Progenitor cell of endocrine pancreas (in vitro differentiated cells): ENCODE measurements at regions not wholly inside any gene's neighbourhood (a gene's known extent, or its start where the extent isn't known, plus 50 kb on each side); places are given as distances from the start of the nearest gene placed in this dataset.

Experiments
- DNase-seq: peaks from one replicate; pipeline ENCODE4 v3.0.0; 2021; ENCODE audit warnings: low spot score; ENCODE audit not compliant: unreplicated experiment
- H3K27ac Mint-ChIP-seq: 2 replicates; pipeline ENCODE4 v1.8.0; 2021; ENCODE audit warnings: mild to moderate bottlenecking, moderate library complexity, mixed read lengths
- H3K27me3 Mint-ChIP-seq: 2 replicates; pipeline ENCODE4 v1.8.0; 2021; ENCODE audit warnings: mixed read lengths
- H3K36me3 Mint-ChIP-seq: 2 replicates; pipeline ENCODE4 v1.8.0; 2022; ENCODE audit warnings: mixed read lengths; ENCODE audit not compliant: insufficient read depth
- H3K4me1 Mint-ChIP-seq: 2 replicates; pipeline ENCODE4 v1.8.0; 2021; ENCODE audit warnings: low read depth, mixed read lengths
- H3K4me3 Mint-ChIP-seq: 2 replicates; pipeline ENCODE4 v1.8.0; 2021; ENCODE audit warnings: low read depth, mild to moderate bottlenecking, moderate library complexity, mixed read lengths
- H3K9me3 Mint-ChIP-seq: 2 replicates; pipeline ENCODE4 v1.8.0; 2021; ENCODE audit warnings: low read depth, mixed read lengths
- TF ChIP-seq, protein P1 (sequence below): fragments of 200-600 bp; sonication (generic); IDR thresholded peaks from one replicate; pipeline ENCODE4 v1.5.0; 2021; ENCODE audit warnings: antibody characterized with exemption, mild to moderate bottlenecking; ENCODE audit not compliant: unreplicated experiment

DNA sequence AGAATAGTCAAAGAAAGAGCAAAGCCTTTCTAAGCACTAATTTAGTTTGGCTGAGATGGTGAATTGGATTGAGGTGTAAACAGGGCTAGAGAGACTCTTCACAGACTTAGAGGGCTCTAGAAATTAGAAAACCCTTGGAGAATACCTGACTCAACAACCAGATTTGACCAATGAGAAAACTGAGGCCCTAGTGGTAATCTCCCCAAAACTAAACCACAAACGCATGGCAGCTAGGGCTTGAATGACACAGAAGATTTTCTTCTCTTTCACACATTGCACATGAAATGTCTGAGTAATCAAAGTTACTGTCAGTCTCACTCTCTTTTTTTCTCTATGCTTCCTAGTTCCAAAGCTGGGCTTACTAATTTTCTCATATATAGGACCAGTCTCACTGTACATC is 314.5 kb upstream of the KCNJ16 start:
- DNase-seq, result no peak
- H3K4me1 Mint-ChIP-seq, result peaks cover 13% of the 10 kb centered on the region
- H3K4me3 Mint-ChIP-seq, result no peak overlapping the region
- no peak overlapping the region for H3K27ac Mint-ChIP-seq
- H3K9me3 Mint-ChIP-seq, result peaks cover 3% of the 10 kb centered on the region
- TF ChIP-seq, protein P1, sequence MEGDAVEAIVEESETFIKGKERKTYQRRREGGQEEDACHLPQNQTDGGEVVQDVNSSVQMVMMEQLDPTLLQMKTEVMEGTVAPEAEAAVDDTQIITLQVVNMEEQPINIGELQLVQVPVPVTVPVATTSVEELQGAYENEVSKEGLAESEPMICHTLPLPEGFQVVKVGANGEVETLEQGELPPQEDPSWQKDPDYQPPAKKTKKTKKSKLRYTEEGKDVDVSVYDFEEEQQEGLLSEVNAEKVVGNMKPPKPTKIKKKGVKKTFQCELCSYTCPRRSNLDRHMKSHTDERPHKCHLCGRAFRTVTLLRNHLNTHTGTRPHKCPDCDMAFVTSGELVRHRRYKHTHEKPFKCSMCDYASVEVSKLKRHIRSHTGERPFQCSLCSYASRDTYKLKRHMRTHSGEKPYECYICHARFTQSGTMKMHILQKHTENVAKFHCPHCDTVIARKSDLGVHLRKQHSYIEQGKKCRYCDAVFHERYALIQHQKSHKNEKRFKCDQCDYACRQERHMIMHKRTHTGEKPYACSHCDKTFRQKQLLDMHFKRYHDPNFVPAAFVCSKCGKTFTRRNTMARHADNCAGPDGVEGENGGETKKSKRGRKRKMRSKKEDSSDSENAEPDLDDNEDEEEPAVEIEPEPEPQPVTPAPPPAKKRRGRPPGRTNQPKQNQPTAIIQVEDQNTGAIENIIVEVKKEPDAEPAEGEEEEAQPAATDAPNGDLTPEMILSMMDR, result no peak
- H3K27me3 Mint-ChIP-seq, result no peaks in the 10 kb centered on the region
- no peaks in the 10 kb centered on the region for H3K36me3 Mint-ChIP-seq

DNA sequence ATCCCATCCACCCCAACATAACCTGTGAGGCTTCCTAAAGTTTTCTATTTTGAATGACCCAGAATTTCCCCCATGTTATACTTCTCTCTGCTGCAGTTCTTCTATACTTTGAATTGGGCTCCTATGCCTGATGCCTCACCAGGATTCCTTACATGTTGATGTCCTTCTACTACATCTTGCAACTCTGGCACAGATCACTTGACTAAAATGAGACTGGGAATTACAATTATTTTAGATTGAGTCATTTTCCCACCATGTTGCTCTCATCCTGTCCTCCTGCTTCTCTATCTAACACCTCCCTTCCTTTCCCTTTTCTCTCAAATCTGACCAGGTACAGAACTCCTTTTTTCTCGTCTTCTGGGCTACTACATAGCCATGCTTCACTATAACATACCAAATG is 314.0 kb upstream of the KCNJ16 start:
- Mint-ChIP-seq H3K27ac (no peak overlapping the region), H3K27me3 (no peaks in the 10 kb centered on the region), H3K4me1 (peaks cover 13% of the 10 kb centered on the region), H3K4me3 (no peak overlapping the region), H3K36me3 (no peaks in the 10 kb centered on the region), H3K9me3 (peaks cover 3% of the 10 kb centered on the region)
- TF ChIP-seq, protein P1, result no peak
- DNase-seq, result no peak

DNA sequence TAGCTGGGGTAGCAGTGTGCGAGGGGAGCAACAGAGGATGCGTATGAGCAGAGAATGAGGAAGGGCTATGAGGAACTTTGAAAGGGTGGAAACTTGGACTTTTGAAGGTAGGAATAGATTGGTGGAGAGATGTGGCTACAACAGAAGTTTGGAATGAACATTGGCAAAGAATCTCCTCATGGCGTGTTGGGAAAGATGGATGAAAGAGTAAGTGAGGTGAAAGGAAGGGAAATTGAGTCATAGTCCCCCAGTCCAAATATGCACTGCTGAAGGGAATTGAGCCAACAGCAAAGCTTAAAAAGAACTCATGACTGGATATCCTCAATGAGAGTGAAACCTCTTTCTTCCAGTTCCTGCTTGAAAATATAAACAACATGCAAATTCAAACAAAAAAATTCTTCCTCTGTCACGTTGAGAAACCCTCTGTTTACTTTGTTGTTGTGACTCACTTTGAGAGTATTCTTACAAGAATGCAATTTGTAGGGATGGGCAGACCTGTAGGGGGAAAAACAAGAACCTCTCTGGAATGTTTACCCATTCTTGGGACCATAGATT is 313.2 kb upstream of the KCNJ16 start:
- TF ChIP-seq, protein P1, result no peak
- no peak overlapping the region for H3K27ac Mint-ChIP-seq
- peaks cover 3% of the 10 kb centered on the region for H3K9me3 Mint-ChIP-seq
- H3K36me3 Mint-ChIP-seq, result no peaks in the 10 kb centered on the region
- H3K27me3 Mint-ChIP-seq, result no peaks in the 10 kb centered on the region
- peaks cover 13% of the 10 kb centered on the region for H3K4me1 Mint-ChIP-seq
- no peak overlapping the region for H3K4me3 Mint-ChIP-seq
- DNase-seq, result no peak

DNA sequence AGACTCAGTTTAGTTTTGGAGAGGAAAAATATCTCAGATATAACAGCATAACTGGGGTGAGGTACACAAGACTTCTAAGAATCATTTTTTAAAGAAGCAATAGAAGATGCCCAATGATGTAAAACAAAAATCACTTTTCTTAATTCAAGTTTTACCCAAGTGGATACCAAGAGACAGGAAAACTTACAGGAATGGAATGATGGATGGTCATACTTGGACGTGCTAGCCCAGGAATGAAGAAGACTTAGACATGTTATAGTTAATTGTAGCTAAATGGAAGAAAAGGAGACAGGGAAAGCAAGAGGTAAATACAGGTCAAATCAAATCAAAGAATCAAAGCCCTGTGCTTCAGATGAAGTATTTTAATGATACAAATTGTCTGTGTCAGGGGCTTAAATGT is 312.7 kb upstream of the KCNJ16 start:
- Mint-ChIP-seq H3K4me1 (peaks cover 13% of the 10 kb centered on the region), H3K36me3 (no peaks in the 10 kb centered on the region), H3K27me3 (no peaks in the 10 kb centered on the region), H3K9me3 (peaks cover 3% of the 10 kb centered on the region), H3K4me3 (no peak overlapping the region), H3K27ac (no peak overlapping the region)
- DNase-seq, result no peak
- TF ChIP-seq, protein P1, result no peak

DNA sequence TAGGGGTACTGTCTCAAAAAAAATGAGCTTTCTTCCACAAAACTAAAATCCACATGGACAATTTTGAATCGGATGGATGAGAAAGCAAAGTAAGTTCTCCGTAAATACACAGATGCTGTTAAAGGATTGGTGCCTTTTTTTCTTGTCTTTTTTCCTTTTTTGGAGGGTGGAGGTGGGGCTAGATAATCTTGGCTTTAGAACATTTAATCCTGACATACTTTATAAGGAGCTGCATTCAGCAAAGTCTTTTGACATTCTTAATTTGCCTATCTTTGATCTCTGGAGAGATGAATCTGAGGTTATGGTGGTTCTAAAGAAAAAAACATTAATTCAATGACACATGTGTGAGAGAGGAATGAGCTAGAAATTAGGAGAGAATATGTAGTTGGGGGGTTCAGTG is 312.3 kb upstream of the KCNJ16 start:
- no peaks in the 10 kb centered on the region for H3K27me3 Mint-ChIP-seq
- H3K4me1 Mint-ChIP-seq, result peaks cover 13% of the 10 kb centered on the region
- no peaks in the 10 kb centered on the region for H3K36me3 Mint-ChIP-seq
- DNase-seq, result no peak
- H3K4me3 Mint-ChIP-seq, result no peak overlapping the region
- H3K9me3 Mint-ChIP-seq, result peaks cover 3% of the 10 kb centered on the region
- H3K27ac Mint-ChIP-seq, result no peak overlapping the region
- TF ChIP-seq, protein P1, result no peak
